ENCODE measurements at regions not wholly inside any gene's neighbourhood (a gene's known extent, or its start where the extent isn't known, plus 50 kb on each side); places are given as distances from the start of the nearest gene placed in this dataset.

- FAIRE-seq (no peak), ATAC-seq (no peak), DNase-seq (ENCODE audit: low spot score) (no peak)
- no TSS peak for BruUV-seq (replicated peaks)
- no peaks in the 10 kb centered on the region for H4K20me1 ChIP-seq (ENCODE audit: insufficient read depth, low read length)
- no peak overlapping the region for H3K4me3 ChIP-seq (replicated peaks in 1 of 3; ENCODE audit: insufficient read depth in 1 of 3, low read depth in 2 of 3, low read length in 3 of 3)
- intact Hi-C loops (cut with micrococcal nuclease; ENCODE audit: unreplicated experiment) (no loop called here), in situ Hi-C loops (cut with HindIII; ENCODE audit: extremely low pct_ligation_motif_present, low pct_unique_long_range_greater_than_20kb) (no loop called here)
- ChIA-PET POLR2A (no interaction called here), CTCF (ENCODE audit: low intra/inter-chr PET ratio, low total read pairs) (no interaction called here)
- no peak overlapping the region for H2AFZ ChIP-seq (ENCODE audit: low read length)
- H3K4me2 ChIP-seq (ENCODE audit: low read depth, low read length): no peak overlapping the region
- no peak overlapping the region for H3K9ac ChIP-seq (ENCODE audit: insufficient read depth, low read depth, low read length)
- no peaks in the 10 kb centered on the region for H3K36me3 ChIP-seq (replicated peaks in 1 of 2; ENCODE audit: control insufficient read depth in 1 of 2, insufficient read depth in 2 of 2, low read length in 2 of 2)
- H3K4me1 ChIP-seq (ENCODE audit: insufficient read depth, low read length): no peaks in the 10 kb centered on the region
- 2% methylated on average over 1 of the region's 1 CpG for WGBS (ENCODE audit: low lambda C conversion rate)
- H3K9me3 ChIP-seq (ENCODE audit: low read length): no peaks in the 10 kb centered on the region
- H3K79me2 ChIP-seq (ENCODE audit: insufficient read depth, low read length): no peaks in the 10 kb centered on the region
- H3K27ac ChIP-seq (ENCODE audit: extremely low read length, insufficient read depth, low read length): no peak overlapping the region
- H3K27me3 ChIP-seq (ENCODE audit: control insufficient read depth in 1 of 2, insufficient read depth in 2 of 2, low read length in 2 of 2): no peaks in the 10 kb centered on the region; a peak in 1 of 5 replicates
- TF ChIP-seq ATF7 (IDR thresholded peaks at IDR 0.05): no peak
- no peak for TF ChIP-seq ATF7 (CRISPR knock-in tag; IDR thresholded peaks at IDR 0.05)
- no peak for TF ChIP-seq ZNF326 (CRISPR knock-in tag; IDR thresholded peaks at IDR 0.05; ENCODE audit: borderline replicate concordance)
- TF ChIP-seq ZNF83 (CRISPR knock-in tag; IDR thresholded peaks at IDR 0.05; ENCODE audit: borderline replicate concordance): no peak
- TF ChIP-seq ZNF281 (CRISPR knock-in tag; IDR thresholded peaks at IDR 0.05; ENCODE audit: borderline replicate concordance): no peak
- TF ChIP-seq, protein P1, sequence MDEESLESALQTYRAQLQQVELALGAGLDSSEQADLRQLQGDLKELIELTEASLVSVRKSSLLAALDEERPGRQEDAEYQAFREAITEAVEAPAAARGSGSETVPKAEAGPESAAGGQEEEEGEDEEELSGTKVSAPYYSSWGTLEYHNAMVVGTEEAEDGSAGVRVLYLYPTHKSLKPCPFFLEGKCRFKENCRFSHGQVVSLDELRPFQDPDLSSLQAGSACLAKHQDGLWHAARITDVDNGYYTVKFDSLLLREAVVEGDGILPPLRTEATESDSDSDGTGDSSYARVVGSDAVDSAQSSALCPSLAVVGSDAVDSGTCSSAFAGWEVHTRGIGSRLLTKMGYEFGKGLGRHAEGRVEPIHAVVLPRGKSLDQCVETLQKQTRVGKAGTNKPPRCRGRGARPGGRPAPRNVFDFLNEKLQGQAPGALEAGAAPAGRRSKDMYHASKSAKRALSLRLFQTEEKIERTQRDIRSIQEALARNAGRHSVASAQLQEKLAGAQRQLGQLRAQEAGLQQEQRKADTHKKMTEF (CRISPR knock-in tag; IDR thresholded peaks at IDR 0.05): no peak
- no peak for TF ChIP-seq ELF1 (CRISPR knock-in tag; IDR thresholded peaks at IDR 0.05)
- no peak for TF ChIP-seq ZIK1 (CRISPR knock-in tag; IDR thresholded peaks at IDR 0.05; ENCODE audit: borderline replicate concordance, low read depth)
- TF ChIP-seq, protein P2, sequence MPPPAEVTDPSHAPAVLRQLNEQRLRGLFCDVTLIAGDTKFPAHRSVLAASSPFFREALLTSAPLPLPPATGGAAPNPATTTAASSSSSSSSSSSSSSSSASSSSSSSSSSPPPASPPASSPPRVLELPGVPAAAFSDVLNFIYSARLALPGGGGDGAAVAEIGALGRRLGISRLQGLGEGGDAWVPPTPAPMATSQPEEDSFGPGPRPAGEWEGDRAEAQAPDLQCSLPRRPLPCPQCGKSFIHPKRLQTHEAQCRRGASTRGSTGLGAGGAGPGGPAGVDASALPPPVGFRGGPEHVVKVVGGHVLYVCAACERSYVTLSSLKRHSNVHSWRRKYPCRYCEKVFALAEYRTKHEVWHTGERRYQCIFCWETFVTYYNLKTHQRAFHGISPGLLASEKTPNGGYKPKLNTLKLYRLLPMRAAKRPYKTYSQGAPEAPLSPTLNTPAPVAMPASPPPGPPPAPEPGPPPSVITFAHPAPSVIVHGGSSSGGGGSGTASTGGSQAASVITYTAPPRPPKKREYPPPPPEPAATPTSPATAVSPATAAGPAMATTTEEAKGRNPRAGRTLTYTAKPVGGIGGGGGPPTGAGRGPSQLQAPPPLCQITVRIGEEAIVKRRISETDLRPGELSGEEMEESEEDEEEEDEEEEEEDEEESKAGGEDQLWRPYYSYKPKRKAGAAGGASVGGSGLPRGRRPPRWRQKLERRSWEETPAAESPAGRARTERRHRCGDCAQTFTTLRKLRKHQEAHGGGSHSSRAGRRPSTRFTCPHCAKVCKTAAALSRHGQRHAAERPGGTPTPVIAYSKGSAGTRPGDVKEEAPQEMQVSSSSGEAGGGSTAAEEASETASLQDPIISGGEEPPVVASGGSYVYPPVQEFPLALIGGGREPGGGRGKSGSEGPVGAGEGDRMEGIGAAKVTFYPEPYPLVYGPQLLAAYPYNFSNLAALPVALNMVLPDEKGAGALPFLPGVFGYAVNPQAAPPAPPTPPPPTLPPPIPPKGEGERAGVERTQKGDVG (CRISPR knock-in tag; IDR thresholded peaks at IDR 0.05; ENCODE audit: borderline replicate concordance): no peak
- TF ChIP-seq, protein P3, sequence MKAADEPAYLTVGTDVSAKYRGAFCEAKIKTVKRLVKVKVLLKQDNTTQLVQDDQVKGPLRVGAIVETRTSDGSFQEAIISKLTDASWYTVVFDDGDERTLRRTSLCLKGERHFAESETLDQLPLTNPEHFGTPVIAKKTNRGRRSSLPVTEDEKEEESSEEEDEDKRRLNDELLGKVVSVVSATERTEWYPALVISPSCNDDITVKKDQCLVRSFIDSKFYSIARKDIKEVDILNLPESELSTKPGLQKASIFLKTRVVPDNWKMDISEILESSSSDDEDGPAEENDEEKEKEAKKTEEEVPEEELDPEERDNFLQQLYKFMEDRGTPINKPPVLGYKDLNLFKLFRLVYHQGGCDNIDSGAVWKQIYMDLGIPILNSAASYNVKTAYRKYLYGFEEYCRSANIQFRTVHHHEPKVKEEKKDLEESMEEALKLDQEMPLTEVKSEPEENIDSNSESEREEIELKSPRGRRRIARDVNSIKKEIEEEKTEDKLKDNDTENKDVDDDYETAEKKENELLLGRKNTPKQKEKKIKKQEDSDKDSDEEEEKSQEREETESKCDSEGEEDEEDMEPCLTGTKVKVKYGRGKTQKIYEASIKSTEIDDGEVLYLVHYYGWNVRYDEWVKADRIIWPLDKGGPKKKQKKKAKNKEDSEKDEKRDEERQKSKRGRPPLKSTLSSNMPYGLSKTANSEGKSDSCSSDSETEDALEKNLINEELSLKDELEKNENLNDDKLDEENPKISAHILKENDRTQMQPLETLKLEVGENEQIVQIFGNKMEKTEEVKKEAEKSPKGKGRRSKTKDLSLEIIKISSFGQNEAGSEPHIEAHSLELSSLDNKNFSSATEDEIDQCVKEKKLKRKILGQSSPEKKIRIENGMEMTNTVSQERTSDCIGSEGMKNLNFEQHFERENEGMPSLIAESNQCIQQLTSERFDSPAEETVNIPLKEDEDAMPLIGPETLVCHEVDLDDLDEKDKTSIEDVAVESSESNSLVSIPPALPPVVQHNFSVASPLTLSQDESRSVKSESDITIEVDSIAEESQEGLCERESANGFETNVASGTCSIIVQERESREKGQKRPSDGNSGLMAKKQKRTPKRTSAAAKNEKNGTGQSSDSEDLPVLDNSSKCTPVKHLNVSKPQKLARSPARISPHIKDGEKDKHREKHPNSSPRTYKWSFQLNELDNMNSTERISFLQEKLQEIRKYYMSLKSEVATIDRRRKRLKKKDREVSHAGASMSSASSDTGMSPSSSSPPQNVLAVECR (CRISPR knock-in tag; IDR thresholded peaks at IDR 0.05; ENCODE audit: borderline replicate concordance): no peak
- no peak for TF ChIP-seq HNRNPH1 (optimal IDR thresholded peaks at IDR 0.05; ENCODE audit: low read depth, low read length)
Observed at GRCh38 chr11:80194625-80195024, 753.8 kb upstream of the TENM4 start.
